ENCODE measurements at regions not wholly inside any gene's neighbourhood (a gene's known extent, or its start where the extent isn't known, plus 50 kb on each side); places are given as distances from the start of the nearest gene placed in this dataset.
A peak's percentile ranks its signal among the peaks of the same experiment; 100 is the strongest.

DNA sequence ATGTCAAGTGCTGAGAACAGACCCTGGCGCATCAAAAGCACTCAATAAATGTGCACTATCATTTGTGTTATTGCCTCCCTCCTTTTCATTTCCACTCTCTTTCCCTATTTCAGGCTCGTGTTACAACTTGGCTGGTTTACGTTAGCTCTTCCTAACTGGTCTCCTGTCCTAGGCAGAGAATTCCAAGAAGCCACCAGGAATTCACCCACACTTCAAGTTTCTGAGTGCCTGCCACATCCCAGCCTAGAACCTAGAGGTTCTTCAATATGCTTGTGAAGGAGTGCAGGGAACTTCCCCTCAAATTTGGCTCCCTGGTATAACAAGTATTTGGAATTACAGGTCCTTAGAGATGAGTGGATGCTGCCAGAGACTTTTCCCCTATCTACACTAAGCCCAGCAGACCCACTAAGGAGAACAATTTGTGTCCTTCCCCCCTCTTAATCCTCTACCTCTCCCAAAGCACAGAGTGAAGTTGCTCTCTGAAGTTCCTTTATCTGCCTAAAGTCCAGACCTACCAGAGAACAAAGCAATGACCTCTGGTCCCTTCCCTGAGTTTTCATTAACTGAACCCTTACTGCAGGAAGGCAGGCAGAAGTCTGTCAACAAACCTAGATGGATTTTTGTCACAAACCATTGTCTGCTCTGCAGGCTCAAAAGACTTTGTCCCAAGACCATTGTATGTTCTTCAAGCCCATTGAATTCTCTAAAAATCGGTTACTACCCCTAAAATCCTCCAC, 201.6 kb upstream of the JARID2 start (continued):
- no peak for TF ChIP-seq POLR2A (IDR thresholded peaks at IDR 0.05; ENCODE audit: insufficient read depth in 1 of 2, low read depth in 2 of 2, low read length in 2 of 2)
- TF ChIP-seq EP300 (IDR thresholded peaks at IDR 0.05; ENCODE audit: low read depth in 2 of 2, low read length in 2 of 2): peak in 1 of 2 experiments; percentile 52; a peak in 1 of 4 replicates
- TF ChIP-seq EP300 (CRISPR knock-in tag; IDR thresholded peaks at IDR 0.05; ENCODE audit: borderline replicate concordance): no peak
- TF ChIP-seq ZSCAN20 (CRISPR knock-in tag; IDR thresholded peaks at IDR 0.05; ENCODE audit: borderline replicate concordance): no peak
- no peak for TF ChIP-seq MAFG (CRISPR knock-in tag; IDR thresholded peaks at IDR 0.05)
- peak; percentile 33; the same call in 1 of the 2 replicates for TF ChIP-seq TBX2 (CRISPR knock-in tag; IDR thresholded peaks at IDR 0.05; ENCODE audit: borderline replicate concordance)
- TF ChIP-seq ATRX (CRISPR knock-in tag; IDR thresholded peaks at IDR 0.05; ENCODE audit: borderline replicate concordance): no peak
- no peak for TF ChIP-seq ZNF713 (CRISPR knock-in tag; IDR thresholded peaks at IDR 0.05)
- no peak; the same call in 1 of the 2 replicates for TF ChIP-seq ZBTB20 (CRISPR knock-in tag; IDR thresholded peaks at IDR 0.05; ENCODE audit: borderline replicate concordance, low read depth)
- no peak for TF ChIP-seq MATR3 (CRISPR knock-in tag; IDR thresholded peaks at IDR 0.05)
- TF ChIP-seq RARG (CRISPR knock-in tag; IDR thresholded peaks at IDR 0.05; ENCODE audit: low read depth): no peak
- TF ChIP-seq HES4 (CRISPR knock-in tag; IDR thresholded peaks at IDR 0.05; ENCODE audit: borderline replicate concordance): no peak
- TF ChIP-seq HMGXB4 (CRISPR knock-in tag; IDR thresholded peaks at IDR 0.05; ENCODE audit: borderline replicate concordance in 1 of 2, low read depth in 1 of 2): 0 out of 4 replicates have a peak, but pooled peaks of 1 of the 2 experiments have one; percentile 33
- TF ChIP-seq ZBTB21 (CRISPR knock-in tag; IDR thresholded peaks at IDR 0.05): no peak
- 0 out of 2 replicates have a peak, but pooled peaks have one; percentile 28 for TF ChIP-seq DPF2 (CRISPR knock-in tag; IDR thresholded peaks at IDR 0.05; ENCODE audit: borderline replicate concordance, low read depth)
- TF ChIP-seq CREB3 (CRISPR knock-in tag; IDR thresholded peaks at IDR 0.05): no peak
- TF ChIP-seq MIER3 (CRISPR knock-in tag; IDR thresholded peaks at IDR 0.05; ENCODE audit: borderline replicate concordance): no peak
- TF ChIP-seq MBD4 (IDR thresholded peaks at IDR 0.05; ENCODE audit: borderline replicate concordance, low read length): no peak
- no peak for TF ChIP-seq HOXD1 (CRISPR knock-in tag; IDR thresholded peaks at IDR 0.05)
- peak; percentile 75; the same call in 1 of the 2 replicates for TF ChIP-seq AHDC1 (CRISPR knock-in tag; IDR thresholded peaks at IDR 0.05; ENCODE audit: borderline replicate concordance)

All from HepG2 (cell line).